Stomach (tissue), 4 donors: ENCODE measurements at regions not wholly inside any gene's neighbourhood (a gene's known extent, or its start where the extent isn't known, plus 50 kb on each side); places are given as distances from the start of the nearest gene placed in this dataset.
"Not testable (repeated sequence)": the region's sequence is repeated elsewhere in the genome, so short reads cannot be mapped to it uniquely, and the experiment has no call there.

Source experiments
- EP300 ChIP-seq: sonication (generic); formaldehyde crosslinking; IDR thresholded peaks from one replicate; pipeline ENCODE4 v1.6.1; 2017; ENCODE audit warnings: antibody characterized with exemption
- TF ChIP-seq, protein P1 (sequence below), 7 experiments: fragments of 450-650 bp in 4 of 7; fragments of 200-600 bp in 3 of 7; sonication (generic) in 3 of 7; IDR thresholded peaks; one replicate each; pipeline ENCODE4 v1.5.1; 2016 to 2019; ENCODE audit warnings: antibody characterized with exemption in 7 of 7, control low read depth in 2 of 7, mild to moderate bottlenecking in 1 of 7

DNA sequence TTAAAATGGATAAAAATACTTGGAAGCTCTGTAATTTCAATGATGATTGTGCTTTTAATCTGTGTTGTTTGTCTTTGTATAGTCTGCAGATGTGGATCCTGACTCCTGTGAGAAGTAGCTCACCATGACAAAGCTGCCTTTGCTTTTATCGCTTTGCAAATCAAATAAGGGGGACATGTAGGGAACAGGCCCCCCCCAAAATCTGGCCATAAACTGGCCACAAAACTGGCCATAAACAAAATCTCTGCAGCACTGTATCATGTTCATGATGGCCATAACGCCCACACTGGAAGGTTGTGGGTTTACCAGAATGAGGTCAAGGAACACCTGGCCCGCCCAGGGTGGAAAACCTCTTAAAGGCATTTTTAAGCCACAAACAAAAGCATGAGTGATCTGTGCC is 366.0 kb upstream of the FGF16 start:
- TF ChIP-seq, protein P1, sequence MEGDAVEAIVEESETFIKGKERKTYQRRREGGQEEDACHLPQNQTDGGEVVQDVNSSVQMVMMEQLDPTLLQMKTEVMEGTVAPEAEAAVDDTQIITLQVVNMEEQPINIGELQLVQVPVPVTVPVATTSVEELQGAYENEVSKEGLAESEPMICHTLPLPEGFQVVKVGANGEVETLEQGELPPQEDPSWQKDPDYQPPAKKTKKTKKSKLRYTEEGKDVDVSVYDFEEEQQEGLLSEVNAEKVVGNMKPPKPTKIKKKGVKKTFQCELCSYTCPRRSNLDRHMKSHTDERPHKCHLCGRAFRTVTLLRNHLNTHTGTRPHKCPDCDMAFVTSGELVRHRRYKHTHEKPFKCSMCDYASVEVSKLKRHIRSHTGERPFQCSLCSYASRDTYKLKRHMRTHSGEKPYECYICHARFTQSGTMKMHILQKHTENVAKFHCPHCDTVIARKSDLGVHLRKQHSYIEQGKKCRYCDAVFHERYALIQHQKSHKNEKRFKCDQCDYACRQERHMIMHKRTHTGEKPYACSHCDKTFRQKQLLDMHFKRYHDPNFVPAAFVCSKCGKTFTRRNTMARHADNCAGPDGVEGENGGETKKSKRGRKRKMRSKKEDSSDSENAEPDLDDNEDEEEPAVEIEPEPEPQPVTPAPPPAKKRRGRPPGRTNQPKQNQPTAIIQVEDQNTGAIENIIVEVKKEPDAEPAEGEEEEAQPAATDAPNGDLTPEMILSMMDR (IDR thresholded peaks at IDR 0.05) = not testable (repeated sequence)
- not testable (repeated sequence) for TF ChIP-seq EP300
